WTC11 (cell line): ENCODE measurements at regions not wholly inside any gene's neighbourhood (a gene's known extent, or its start where the extent isn't known, plus 50 kb on each side); places are given as distances from the start of the nearest gene placed in this dataset.

Experiments
- ATAC-seq: fragments of 200-7000 bp; cut with Tn5 transposase; 2 replicates; pipeline ENCODE4 v1.10.0; 2021; ENCODE audit warnings: mild to moderate bottlenecking, moderate library complexity
- CTCF ChIA-PET: fragments of 300-600 bp; sonication (Branson Sonifier 250); formaldehyde crosslinking; loops from one replicate; lab custom pipeline; 2021; ENCODE audit warnings: antibody characterized with exemption; lab: Charles Lee
- POLR2A ChIA-PET: fragments of 350-600 bp; sonication (Branson Sonifier 250); formaldehyde crosslinking; loops from one replicate; lab custom pipeline; 2021; ENCODE audit warnings: antibody characterized with exemption; lab: Charles Lee
- DNase-seq: peaks from one replicate; pipeline ENCODE4 v3.0.0; 2021; ENCODE audit warnings: low spot score
- H3K27ac Mint-ChIP-seq: 2 replicates; pipeline ENCODE4 v1.8.0; 2021; ENCODE audit warnings: mixed read lengths
- H3K27me3 Mint-ChIP-seq: 2 replicates; pipeline ENCODE4 v1.8.0; 2021; ENCODE audit warnings: low read depth, mild to moderate bottlenecking, moderate library complexity, mixed read lengths
- H3K36me3 Mint-ChIP-seq: 2 replicates; pipeline ENCODE4 v1.8.0; 2021; ENCODE audit warnings: mixed read lengths
- H3K4me1 Mint-ChIP-seq: 2 replicates; pipeline ENCODE4 v1.8.0; 2022; ENCODE audit warnings: mixed read lengths
- H3K4me3 Mint-ChIP-seq: 2 replicates; pipeline ENCODE4 v1.8.0; 2021; ENCODE audit warnings: mild to moderate bottlenecking, moderate library complexity, mixed read lengths
- H3K9me3 Mint-ChIP-seq: 2 replicates; pipeline ENCODE4 v1.8.0; 2021; ENCODE audit warnings: mixed read lengths
- GTF2I ChIP-seq: fragments of 250-450 bp; sonication (Bioruptor Pico); conservative IDR thresholded peaks from 2 replicates; pipeline ENCODE4 v1.4.0; 2021; ENCODE audit warnings: mild to moderate bottlenecking
- MXD4 ChIP-seq: fragments of 250-450 bp; sonication (Bioruptor Pico); IDR thresholded peaks from 2 replicates; pipeline ENCODE4 v1.8.0; 2021; ENCODE audit warnings: mild to moderate bottlenecking, moderate library complexity, borderline replicate concordance
- MYBL2 ChIP-seq: sonication (generic); formaldehyde crosslinking; IDR thresholded peaks from 2 replicates; pipeline ENCODE4 v1.8.1; 2023; ENCODE audit warnings: mild to moderate bottlenecking, moderate library complexity, missing genetic modification reagents
- SOX15 ChIP-seq: fragments of 250-450 bp; sonication (Bioruptor Pico); IDR thresholded peaks from 2 replicates; pipeline ENCODE4 v1.9.0; 2021; ENCODE audit warnings: mild to moderate bottlenecking
- TEAD4 ChIP-seq: sonication (generic); formaldehyde crosslinking; IDR thresholded peaks from 2 replicates; pipeline ENCODE4 v1.8.0; 2022; ENCODE audit warnings: mild to moderate bottlenecking, missing genetic modification reagents
- ZNF416 ChIP-seq: fragments of 250-450 bp; sonication (Bioruptor Pico); IDR thresholded peaks from 2 replicates; pipeline ENCODE4 v1.9.0; 2021; ENCODE audit warnings: mild to moderate bottlenecking, inconsistent platforms
- TF ChIP-seq, protein P1 (sequence below): fragments of 250-450 bp; sonication (Bioruptor Pico); IDR thresholded peaks from 2 replicates; pipeline ENCODE4 v1.9.0; 2021; ENCODE audit warnings: mild to moderate bottlenecking
- TF ChIP-seq, protein P2 (sequence below): fragments of 250-450 bp; sonication (Bioruptor Pico); IDR thresholded peaks from 2 replicates; pipeline ENCODE4 v1.9.0; 2021; ENCODE audit warnings: moderate library complexity, mild to moderate bottlenecking, inconsistent platforms, borderline replicate concordance
- TF ChIP-seq, protein P3 (sequence below): sonication (generic); formaldehyde crosslinking; IDR thresholded peaks from 2 replicates; pipeline ENCODE4 v1.8.0; 2022; ENCODE audit warnings: mild to moderate bottlenecking, missing genetic modification reagents
- TF ChIP-seq, protein P4 (sequence below): sonication (generic); formaldehyde crosslinking; IDR thresholded peaks from 2 replicates; pipeline ENCODE4 v1.8.0; 2022; ENCODE audit warnings: mild to moderate bottlenecking, missing genetic modification reagents
- TF ChIP-seq, protein P5 (sequence below): sonication (generic); formaldehyde crosslinking; conservative IDR thresholded peaks from 2 replicates; pipeline ENCODE4 v1.8.1; 2022; ENCODE audit warnings: mild to moderate bottlenecking, missing genetic modification reagents
- TF ChIP-seq, protein P6 (sequence below): sonication (generic); formaldehyde crosslinking; IDR thresholded peaks from 2 replicates; pipeline ENCODE4 v1.8.1; 2022; ENCODE audit warnings: mild to moderate bottlenecking, missing genetic modification reagents, moderate library complexity, borderline replicate concordance
- TF ChIP-seq, protein P7 (sequence below): sonication (generic); formaldehyde crosslinking; IDR thresholded peaks from 2 replicates; pipeline ENCODE4 v1.8.1; 2023; ENCODE audit warnings: mild to moderate bottlenecking, missing genetic modification reagents, moderate library complexity
- TF ChIP-seq, protein P8 (sequence below): sonication (generic); formaldehyde crosslinking; IDR thresholded peaks from 2 replicates; pipeline ENCODE4 v1.8.1; 2022; ENCODE audit warnings: low read depth, missing genetic modification reagents, borderline replicate concordance

DNA sequence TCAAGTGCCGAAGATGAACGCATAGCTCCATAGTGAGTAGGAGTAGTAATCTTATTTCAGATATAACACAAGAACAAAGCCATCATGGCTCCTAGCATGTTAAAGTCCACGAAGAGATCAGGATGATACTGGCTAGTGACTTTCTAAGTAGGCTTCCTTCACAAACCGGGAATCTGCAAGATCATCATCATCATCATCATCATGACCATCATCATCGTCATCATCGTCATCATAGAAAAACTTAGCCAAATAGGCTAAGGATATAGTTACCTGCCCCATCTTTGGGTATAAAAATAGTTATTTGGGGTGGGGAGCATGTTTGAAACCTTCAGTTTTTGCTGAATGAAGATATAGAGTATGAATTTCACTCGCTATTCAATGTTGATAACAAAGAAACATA, 57.9 kb downstream of the PYDC2 start:
- H3K27ac Mint-ChIP-seq = no peak overlapping the region
- no peaks in the 10 kb centered on the region for H3K36me3 Mint-ChIP-seq
- CTCF ChIA-PET = no interaction called here
- no peak overlapping the region for H3K4me3 Mint-ChIP-seq
- TF ChIP-seq, protein P1, sequence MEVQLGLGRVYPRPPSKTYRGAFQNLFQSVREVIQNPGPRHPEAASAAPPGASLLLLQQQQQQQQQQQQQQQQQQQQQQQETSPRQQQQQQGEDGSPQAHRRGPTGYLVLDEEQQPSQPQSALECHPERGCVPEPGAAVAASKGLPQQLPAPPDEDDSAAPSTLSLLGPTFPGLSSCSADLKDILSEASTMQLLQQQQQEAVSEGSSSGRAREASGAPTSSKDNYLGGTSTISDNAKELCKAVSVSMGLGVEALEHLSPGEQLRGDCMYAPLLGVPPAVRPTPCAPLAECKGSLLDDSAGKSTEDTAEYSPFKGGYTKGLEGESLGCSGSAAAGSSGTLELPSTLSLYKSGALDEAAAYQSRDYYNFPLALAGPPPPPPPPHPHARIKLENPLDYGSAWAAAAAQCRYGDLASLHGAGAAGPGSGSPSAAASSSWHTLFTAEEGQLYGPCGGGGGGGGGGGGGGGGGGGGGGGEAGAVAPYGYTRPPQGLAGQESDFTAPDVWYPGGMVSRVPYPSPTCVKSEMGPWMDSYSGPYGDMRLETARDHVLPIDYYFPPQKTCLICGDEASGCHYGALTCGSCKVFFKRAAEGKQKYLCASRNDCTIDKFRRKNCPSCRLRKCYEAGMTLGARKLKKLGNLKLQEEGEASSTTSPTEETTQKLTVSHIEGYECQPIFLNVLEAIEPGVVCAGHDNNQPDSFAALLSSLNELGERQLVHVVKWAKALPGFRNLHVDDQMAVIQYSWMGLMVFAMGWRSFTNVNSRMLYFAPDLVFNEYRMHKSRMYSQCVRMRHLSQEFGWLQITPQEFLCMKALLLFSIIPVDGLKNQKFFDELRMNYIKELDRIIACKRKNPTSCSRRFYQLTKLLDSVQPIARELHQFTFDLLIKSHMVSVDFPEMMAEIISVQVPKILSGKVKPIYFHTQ (CRISPR knock-in tag) = no peak
- TF ChIP-seq GTF2I (CRISPR knock-in tag) (no peak), MYBL2 (CRISPR knock-in tag) (no peak), ZNF416 (no peak), MXD4 (CRISPR knock-in tag) (no peak), TEAD4 (CRISPR knock-in tag) (no peak)
- TF ChIP-seq, protein P2, sequence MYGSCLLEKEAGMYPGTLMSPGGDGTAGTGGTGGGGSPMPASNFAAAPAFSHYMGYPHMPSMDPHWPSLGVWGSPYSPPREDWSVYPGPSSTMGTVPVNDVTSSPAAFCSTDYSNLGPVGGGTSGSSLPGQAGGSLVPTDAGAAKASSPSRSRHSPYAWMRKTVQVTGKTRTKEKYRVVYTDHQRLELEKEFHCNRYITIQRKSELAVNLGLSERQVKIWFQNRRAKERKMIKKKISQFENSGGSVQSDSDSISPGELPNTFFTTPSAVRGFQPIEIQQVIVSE (CRISPR knock-in tag) = no peak
- TF ChIP-seq, protein P3, sequence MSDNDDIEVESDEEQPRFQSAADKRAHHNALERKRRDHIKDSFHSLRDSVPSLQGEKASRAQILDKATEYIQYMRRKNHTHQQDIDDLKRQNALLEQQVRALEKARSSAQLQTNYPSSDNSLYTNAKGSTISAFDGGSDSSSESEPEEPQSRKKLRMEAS = no peak
- TF ChIP-seq, protein P4, sequence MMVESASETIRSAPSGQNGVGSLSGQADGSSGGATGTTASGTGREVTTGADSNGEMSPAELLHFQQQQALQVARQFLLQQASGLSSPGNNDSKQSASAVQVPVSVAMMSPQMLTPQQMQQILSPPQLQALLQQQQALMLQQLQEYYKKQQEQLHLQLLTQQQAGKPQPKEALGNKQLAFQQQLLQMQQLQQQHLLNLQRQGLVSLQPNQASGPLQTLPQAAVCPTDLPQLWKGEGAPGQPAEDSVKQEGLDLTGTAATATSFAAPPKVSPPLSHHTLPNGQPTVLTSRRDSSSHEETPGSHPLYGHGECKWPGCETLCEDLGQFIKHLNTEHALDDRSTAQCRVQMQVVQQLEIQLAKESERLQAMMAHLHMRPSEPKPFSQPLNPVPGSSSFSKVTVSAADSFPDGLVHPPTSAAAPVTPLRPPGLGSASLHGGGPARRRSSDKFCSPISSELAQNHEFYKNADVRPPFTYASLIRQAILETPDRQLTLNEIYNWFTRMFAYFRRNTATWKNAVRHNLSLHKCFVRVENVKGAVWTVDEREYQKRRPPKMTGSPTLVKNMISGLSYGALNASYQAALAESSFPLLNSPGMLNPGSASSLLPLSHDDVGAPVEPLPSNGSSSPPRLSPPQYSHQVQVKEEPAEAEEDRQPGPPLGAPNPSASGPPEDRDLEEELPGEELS (CRISPR knock-in tag) = no peak
- TF ChIP-seq, protein P5, sequence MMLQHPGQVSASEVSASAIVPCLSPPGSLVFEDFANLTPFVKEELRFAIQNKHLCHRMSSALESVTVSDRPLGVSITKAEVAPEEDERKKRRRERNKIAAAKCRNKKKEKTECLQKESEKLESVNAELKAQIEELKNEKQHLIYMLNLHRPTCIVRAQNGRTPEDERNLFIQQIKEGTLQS (CRISPR knock-in tag) = no peak
- TF ChIP-seq, protein P6, sequence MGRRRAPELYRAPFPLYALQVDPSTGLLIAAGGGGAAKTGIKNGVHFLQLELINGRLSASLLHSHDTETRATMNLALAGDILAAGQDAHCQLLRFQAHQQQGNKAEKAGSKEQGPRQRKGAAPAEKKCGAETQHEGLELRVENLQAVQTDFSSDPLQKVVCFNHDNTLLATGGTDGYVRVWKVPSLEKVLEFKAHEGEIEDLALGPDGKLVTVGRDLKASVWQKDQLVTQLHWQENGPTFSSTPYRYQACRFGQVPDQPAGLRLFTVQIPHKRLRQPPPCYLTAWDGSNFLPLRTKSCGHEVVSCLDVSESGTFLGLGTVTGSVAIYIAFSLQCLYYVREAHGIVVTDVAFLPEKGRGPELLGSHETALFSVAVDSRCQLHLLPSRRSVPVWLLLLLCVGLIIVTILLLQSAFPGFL = no peak
- TF ChIP-seq, protein P7, sequence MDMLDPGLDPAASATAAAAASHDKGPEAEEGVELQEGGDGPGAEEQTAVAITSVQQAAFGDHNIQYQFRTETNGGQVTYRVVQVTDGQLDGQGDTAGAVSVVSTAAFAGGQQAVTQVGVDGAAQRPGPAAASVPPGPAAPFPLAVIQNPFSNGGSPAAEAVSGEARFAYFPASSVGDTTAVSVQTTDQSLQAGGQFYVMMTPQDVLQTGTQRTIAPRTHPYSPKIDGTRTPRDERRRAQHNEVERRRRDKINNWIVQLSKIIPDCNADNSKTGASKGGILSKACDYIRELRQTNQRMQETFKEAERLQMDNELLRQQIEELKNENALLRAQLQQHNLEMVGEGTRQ = no peak
- TF ChIP-seq, protein P8, sequence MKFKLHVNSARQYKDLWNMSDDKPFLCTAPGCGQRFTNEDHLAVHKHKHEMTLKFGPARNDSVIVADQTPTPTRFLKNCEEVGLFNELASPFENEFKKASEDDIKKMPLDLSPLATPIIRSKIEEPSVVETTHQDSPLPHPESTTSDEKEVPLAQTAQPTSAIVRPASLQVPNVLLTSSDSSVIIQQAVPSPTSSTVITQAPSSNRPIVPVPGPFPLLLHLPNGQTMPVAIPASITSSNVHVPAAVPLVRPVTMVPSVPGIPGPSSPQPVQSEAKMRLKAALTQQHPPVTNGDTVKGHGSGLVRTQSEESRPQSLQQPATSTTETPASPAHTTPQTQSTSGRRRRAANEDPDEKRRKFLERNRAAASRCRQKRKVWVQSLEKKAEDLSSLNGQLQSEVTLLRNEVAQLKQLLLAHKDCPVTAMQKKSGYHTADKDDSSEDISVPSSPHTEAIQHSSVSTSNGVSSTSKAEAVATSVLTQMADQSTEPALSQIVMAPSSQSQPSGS = no peak
- TF ChIP-seq, all 79 proteins: peak for 0
- POLR2A ChIA-PET = no interaction called here
- DNase-seq (no peak), ATAC-seq (no peak)
- H3K9me3 Mint-ChIP-seq = no peaks in the 10 kb centered on the region
- H3K4me1 Mint-ChIP-seq = peaks cover 6% of the 10 kb centered on the region
- no peaks in the 10 kb centered on the region for H3K27me3 Mint-ChIP-seq

DNA sequence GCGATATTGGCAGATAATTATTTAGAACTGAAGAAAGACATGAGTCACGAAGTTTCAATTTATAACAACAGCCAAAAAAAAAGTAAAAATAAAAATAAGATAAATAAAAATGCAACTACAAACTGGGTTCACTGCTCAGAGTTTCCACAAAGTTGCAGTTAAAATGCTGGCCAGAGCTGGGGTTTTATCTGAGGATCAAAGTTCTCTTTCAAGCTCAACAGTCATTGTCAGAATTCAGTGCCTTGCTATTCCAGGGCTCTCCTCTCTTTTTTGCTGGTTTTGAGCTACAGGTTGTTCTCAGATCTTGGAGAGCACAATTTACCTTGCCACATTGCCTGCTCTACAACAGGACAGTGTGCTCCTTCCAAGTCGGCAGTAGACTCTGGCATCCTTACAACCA, 60.1 kb downstream of the PYDC2 start:
- CTCF ChIA-PET = no interaction called here
- no peak overlapping the region for H3K4me3 Mint-ChIP-seq
- no peak for DNase-seq
- H3K9me3 Mint-ChIP-seq = no peaks in the 10 kb centered on the region
- no peaks in the 10 kb centered on the region for H3K4me1 Mint-ChIP-seq
- no peak for TF ChIP-seq SOX15 (CRISPR knock-in tag)
- TF ChIP-seq, all 79 proteins: peak for 0
- POLR2A ChIA-PET = no interaction called here
- Mint-ChIP-seq H3K27me3 (no peaks in the 10 kb centered on the region), H3K27ac (no peak overlapping the region), H3K36me3 (no peaks in the 10 kb centered on the region)
- ATAC-seq = no peak
